Epithelial cell of proximal tubule (primary cell): ENCODE measurements at regions not wholly inside any gene's neighbourhood (a gene's known extent, or its start where the extent isn't known, plus 50 kb on each side); places are given as distances from the start of the nearest gene placed in this dataset.

ENCODE experiments used
- DNase-seq: peaks from one replicate; pipeline ENCODE4 v3.0.0-alpha.2; 2011; ENCODE audit warnings: low read depth
- H3K4me3 ChIP-seq: 2 replicates; pipeline ENCODE4 v1.5.1; 2011; ENCODE audit warnings: low read depth, mild to moderate bottlenecking, low read length
- CTCF ChIP-seq: conservative IDR thresholded peaks from 2 replicates; pipeline ENCODE4 v1.5.1; 2012; ENCODE audit warnings: low read depth, mild to moderate bottlenecking, low read length

GRCh38 chr3:153680526-153680925 lies 440.7 kb upstream of the ARHGEF26 start:
- H3K4me3 ChIP-seq, result no peak overlapping the region
- DNase-seq, result no peak
- no peak for TF ChIP-seq CTCF

- DNase-seq, result no peak
- H3K4me3 ChIP-seq, result no peak overlapping the region
- no peak for TF ChIP-seq CTCF
Measured at GRCh38 chr3:153681057-153681456, 440.1 kb upstream of the ARHGEF26 start.

- H3K4me3 ChIP-seq, result no peak overlapping the region
- TF ChIP-seq CTCF, result no peak
- no peak for DNase-seq
Measured at GRCh38 chr3:153688301-153689120, 432.7 kb upstream of the ARHGEF26 start.

DNA sequence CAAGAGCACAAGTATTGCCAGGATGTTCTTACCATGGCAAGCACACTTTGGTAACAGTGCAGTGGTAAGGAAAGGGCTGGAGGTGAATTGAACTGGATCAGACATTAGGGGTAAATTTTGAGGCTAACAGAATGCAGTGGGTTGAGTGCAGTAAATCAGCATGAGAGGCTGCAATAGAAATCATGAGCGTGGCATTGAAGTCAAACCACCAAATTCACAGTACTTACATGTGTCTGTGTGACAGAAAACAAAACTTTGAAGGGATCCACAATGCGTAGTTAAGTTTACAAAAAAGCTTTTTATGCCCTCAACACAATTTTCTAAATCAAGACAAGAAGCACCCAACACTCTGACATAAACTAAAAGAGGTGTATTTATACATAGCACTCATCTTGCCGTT lies 428.0 kb upstream of the ARHGEF26 start:
- DNase-seq, result no peak
- H3K4me3 ChIP-seq, result no peak overlapping the region
- no peak for TF ChIP-seq CTCF

DNA sequence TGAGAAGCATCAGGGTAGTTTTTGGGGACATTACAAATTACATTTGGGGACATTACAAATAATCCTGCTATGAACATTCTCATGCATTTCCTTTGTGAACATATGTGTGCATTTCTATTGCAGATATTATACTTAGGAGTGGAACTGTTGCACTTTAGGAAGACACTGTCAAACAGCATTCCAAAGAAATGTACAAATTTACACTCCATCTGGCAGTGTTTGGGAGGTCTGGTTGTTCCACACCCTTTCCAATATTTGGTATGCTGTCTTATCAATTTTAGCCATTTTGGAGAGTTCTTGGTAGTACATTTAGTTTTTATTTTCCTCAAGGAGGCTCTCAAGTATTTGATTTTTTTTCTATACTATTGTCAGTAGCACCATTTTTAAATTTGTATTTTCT lies 419.1 kb upstream of the ARHGEF26 start:
- no peak for TF ChIP-seq CTCF
- no peak for DNase-seq

DNA sequence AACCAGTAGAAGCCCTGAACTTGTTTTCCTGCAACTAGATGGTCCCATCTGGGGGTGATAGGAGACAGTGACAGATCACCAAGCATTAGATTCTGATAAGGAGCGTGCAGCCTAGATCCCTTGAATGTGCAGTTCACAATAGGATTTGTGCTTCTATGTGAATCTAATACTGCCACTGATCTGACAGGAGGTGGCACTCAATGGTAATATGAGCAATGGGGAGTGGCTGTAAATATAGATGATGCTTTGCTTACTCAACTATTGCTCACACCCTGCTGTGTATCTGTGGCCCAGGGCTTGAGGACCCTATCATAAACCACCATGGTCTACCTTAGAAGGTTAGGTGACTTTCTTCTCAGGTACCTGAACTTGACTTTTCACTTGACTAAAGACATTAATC lies 417.1 kb upstream of the ARHGEF26 start:
- TF ChIP-seq CTCF, result peak; percentile 36
- no peak for DNase-seq
- H3K4me3 ChIP-seq, result no peak overlapping the region

More for the DNA sequence above, 419.1 kb upstream of the ARHGEF26 start:
- H3K4me3 ChIP-seq, result no peak overlapping the region

- TF ChIP-seq CTCF, result no peak
- no peak overlapping the region for H3K4me3 ChIP-seq
- no peak for DNase-seq
Measured at GRCh38 chr3:153706706-153707105, 414.5 kb upstream of the ARHGEF26 start.
